Astrocyte (in vitro differentiated cells and primary cell): ENCODE measurements at regions not wholly inside any gene's neighbourhood (a gene's known extent, or its start where the extent isn't known, plus 50 kb on each side); places are given as distances from the start of the nearest gene placed in this dataset.
"Not testable (repeated sequence)": the region's sequence is repeated elsewhere in the genome, so short reads cannot be mapped to it uniquely, and the experiment has no call there.

Experiments used
- DNase-seq: peaks from one replicate; pipeline ENCODE4 v3.0.0-alpha.2; 2010; ENCODE audit warnings: low read depth
- FAIRE-seq: peaks from 2 replicates; lab custom pipeline; 2011; peaks lifted over from hg19 to GRCh38; lab: Jason Lieb, UNC
- H2AFZ ChIP-seq: 2 replicates; pipeline ENCODE4 v1.6.0; 2012; ENCODE audit warnings: low read depth, low read length, inconsistent platforms
- H3K27ac ChIP-seq: 2 replicates; pipeline ENCODE4 v1.5.1; 2011; ENCODE audit warnings: low read depth, low read length, inconsistent platforms
- H3K27me3 ChIP-seq: 2 replicates; pipeline ENCODE4 v1.6.0; 2011; ENCODE audit warnings: low read length, inconsistent platforms; ENCODE audit not compliant: insufficient read depth
- H3K36me3 ChIP-seq: 2 replicates; pipeline ENCODE4 v1.5.1; 2011; ENCODE audit warnings: low read length, inconsistent platforms; ENCODE audit not compliant: insufficient read depth
- H3K4me1 ChIP-seq: 2 replicates; pipeline ENCODE4 v1.5.1; 2011; ENCODE audit warnings: low read length, inconsistent platforms; ENCODE audit not compliant: insufficient read depth
- H3K4me2 ChIP-seq: 2 replicates; pipeline ENCODE4 v1.6.0; 2012; ENCODE audit warnings: low read length, inconsistent platforms
- H3K4me3 ChIP-seq: 2 replicates; pipeline ENCODE4 v1.5.1; 2011; ENCODE audit warnings: low read depth, mild to moderate bottlenecking, low read length, inconsistent platforms; ENCODE audit not compliant: insufficient read depth
- H3K79me2 ChIP-seq: 2 replicates; pipeline ENCODE4 v1.6.0; 2012; ENCODE audit warnings: mild to moderate bottlenecking, low read length, inconsistent platforms; ENCODE audit not compliant: insufficient read depth
- H3K9ac ChIP-seq: 2 replicates; pipeline ENCODE4 v1.6.0; 2012; ENCODE audit warnings: mild to moderate bottlenecking, low read length, inconsistent platforms
- H3K9me3 ChIP-seq: 2 replicates; pipeline ENCODE4 v1.5.1; 2012; ENCODE audit warnings: low read depth, mild to moderate bottlenecking, low read length, inconsistent platforms; ENCODE audit not compliant: insufficient read depth
- H4K20me1 ChIP-seq: 2 replicates; pipeline ENCODE4 v1.6.0; 2012; ENCODE audit warnings: low read length, inconsistent platforms; ENCODE audit not compliant: insufficient read depth
- H3K27ac Mint-ChIP-seq: one replicate; pipeline ENCODE4 v1.8.0; 2021; ENCODE audit warnings: mild to moderate bottlenecking, mixed read lengths; ENCODE audit not compliant: unreplicated experiment
- H3K27me3 Mint-ChIP-seq: one replicate; pipeline ENCODE4 v1.8.0; 2021; ENCODE audit warnings: low read depth, mixed read lengths; ENCODE audit not compliant: unreplicated experiment
- H3K36me3 Mint-ChIP-seq: one replicate; pipeline ENCODE4 v1.8.0; 2021; ENCODE audit warnings: low read depth, mixed read lengths; ENCODE audit not compliant: unreplicated experiment
- H3K4me1 Mint-ChIP-seq: one replicate; pipeline ENCODE4 v1.8.0; 2021; ENCODE audit warnings: low read depth, mixed read lengths; ENCODE audit not compliant: unreplicated experiment
- H3K4me3 Mint-ChIP-seq: one replicate; pipeline ENCODE4 v1.8.0; 2021; ENCODE audit warnings: mild to moderate bottlenecking, moderate library complexity, mixed read lengths; ENCODE audit not compliant: unreplicated experiment
- H3K9me3 Mint-ChIP-seq: one replicate; pipeline ENCODE4 v1.8.0; 2021; ENCODE audit warnings: mild to moderate bottlenecking, mixed read lengths; ENCODE audit not compliant: unreplicated experiment
- CTCF ChIP-seq: IDR thresholded peaks from 2 replicates; pipeline ENCODE4 v1.5.1; 2011; ENCODE audit warnings: low read depth, mild to moderate bottlenecking, inconsistent platforms, low read length, moderate library complexity; ENCODE audit not compliant: insufficient read depth
- EZH2 ChIP-seq: IDR thresholded peaks from 2 replicates; pipeline ENCODE4 v1.6.1; 2012; ENCODE audit warnings: mild to moderate bottlenecking, low read length, inconsistent platforms; ENCODE audit not compliant: insufficient read depth

- H3K27me3 ChIP-seq, result no peaks in the 10 kb centered on the region
- no peak overlapping the region for H2AFZ ChIP-seq
- no peak overlapping the region for H3K4me3 Mint-ChIP-seq
- H3K36me3 ChIP-seq, result no peaks in the 10 kb centered on the region
- no peaks in the 10 kb centered on the region for H3K27me3 Mint-ChIP-seq
- no peaks in the 10 kb centered on the region for H3K36me3 Mint-ChIP-seq
- no peaks in the 10 kb centered on the region for H3K79me2 ChIP-seq
- no peak for FAIRE-seq
- no peak for DNase-seq
- no peaks in the 10 kb centered on the region for H3K4me1 ChIP-seq
- no peaks in the 10 kb centered on the region for H3K4me1 Mint-ChIP-seq
- H3K4me2 ChIP-seq, result no peak overlapping the region
- H4K20me1 ChIP-seq, result no peaks in the 10 kb centered on the region
- no peaks in the 10 kb centered on the region for H3K9me3 Mint-ChIP-seq
- H3K9me3 ChIP-seq, result no peaks in the 10 kb centered on the region
- no peak overlapping the region for H3K4me3 ChIP-seq
- no peak overlapping the region for H3K27ac ChIP-seq
- no peak overlapping the region for H3K27ac Mint-ChIP-seq
- no peak for TF ChIP-seq EZH2
- TF ChIP-seq CTCF, result no peak
- no peak overlapping the region for H3K9ac ChIP-seq
Measured at GRCh38 chr3:20931834-20932233, 745.8 kb upstream of the SGO1 start.

- no peaks in the 10 kb centered on the region for H3K9me3 Mint-ChIP-seq
- DNase-seq, result no peak
- no peak overlapping the region for H3K27ac ChIP-seq
- no peaks in the 10 kb centered on the region for H3K36me3 Mint-ChIP-seq
- H3K4me2 ChIP-seq, result no peak overlapping the region
- no peaks in the 10 kb centered on the region for H3K9me3 ChIP-seq
- TF ChIP-seq CTCF (peak; percentile 35), EZH2 (no peak)
- H3K4me1 ChIP-seq, result no peaks in the 10 kb centered on the region
- H3K79me2 ChIP-seq, result no peaks in the 10 kb centered on the region
- H3K9ac ChIP-seq, result no peak overlapping the region
- no peak overlapping the region for H3K4me3 ChIP-seq
- H3K27me3 ChIP-seq, result no peaks in the 10 kb centered on the region
- H3K27me3 Mint-ChIP-seq, result no peaks in the 10 kb centered on the region
- no peak overlapping the region for H2AFZ ChIP-seq
- FAIRE-seq, result no peak
- no peaks in the 10 kb centered on the region for H4K20me1 ChIP-seq
- H3K4me3 Mint-ChIP-seq, result no peak overlapping the region
- no peak overlapping the region for H3K27ac Mint-ChIP-seq
- no peaks in the 10 kb centered on the region for H3K36me3 ChIP-seq
- peaks cover under 1% of the 10 kb centered on the region for H3K4me1 Mint-ChIP-seq
Measured at GRCh38 chr3:20930034-20930433, 744.0 kb upstream of the SGO1 start.

GRCh38 chr3:20924646-20925385 lies 738.8 kb upstream of the SGO1 start:
- Mint-ChIP-seq H3K27me3 (no peaks in the 10 kb centered on the region), H3K9me3 (no peaks in the 10 kb centered on the region), H3K36me3 (no peaks in the 10 kb centered on the region), H3K4me3 (no peak overlapping the region), H3K4me1 (peaks cover 6% of the 10 kb centered on the region), H3K27ac (no peak overlapping the region)
- Histone ChIP-seq H3K4me2 (peak overlapping the region; percentile 2), H2AFZ (peak overlapping the region; percentile 5), H3K4me1 (no peaks in the 10 kb centered on the region), H3K27ac (no peak overlapping the region), H3K27me3 (no peaks in the 10 kb centered on the region), H3K4me3 (no peak overlapping the region), H3K36me3 (no peaks in the 10 kb centered on the region), H3K9me3 (no peaks in the 10 kb centered on the region), H3K79me2 (no peaks in the 10 kb centered on the region), H3K9ac (no peak overlapping the region), H4K20me1 (no peaks in the 10 kb centered on the region)
- FAIRE-seq, result no peak
- TF ChIP-seq CTCF (no peak), EZH2 (no peak)
- peak; percentile 15 for DNase-seq

GRCh38 chr3:20921112-20921511 lies 735.1 kb upstream of the SGO1 start:
- H3K27ac Mint-ChIP-seq, H3K27ac ChIP-seq, H3K9me3 ChIP-seq, DNase-seq, FAIRE-seq, H3K4me1 Mint-ChIP-seq, H3K9ac ChIP-seq, H3K9me3 Mint-ChIP-seq, H3K4me3 ChIP-seq, H3K4me2 ChIP-seq, H3K4me1 ChIP-seq, H3K36me3 ChIP-seq, H3K27me3 Mint-ChIP-seq, H3K79me2 ChIP-seq, H2AFZ ChIP-seq, H4K20me1 ChIP-seq, H3K36me3 Mint-ChIP-seq, H3K27me3 ChIP-seq, H3K4me3 Mint-ChIP-seq: not testable (repeated sequence)
